ENCODE measurements at regions not wholly inside any gene's neighbourhood (a gene's known extent, or its start where the extent isn't known, plus 50 kb on each side); places are given as distances from the start of the nearest gene placed in this dataset.

- no peak for DNase-seq
Measured at GRCh38 chr7:53539558-53539957, 504.1 kb downstream of the POM121L12 start.

GRCh38 chr7:53541475-53541874 is 506.0 kb downstream of the POM121L12 start:
- DNase-seq: no peak

- DNase-seq: no peak
Measured at GRCh38 chr7:53542157-53542556, 506.7 kb downstream of the POM121L12 start.
